ENCODE measurements at regions not wholly inside any gene's neighbourhood (a gene's known extent, or its start where the extent isn't known, plus 50 kb on each side); places are given as distances from the start of the nearest gene placed in this dataset.

DNA sequence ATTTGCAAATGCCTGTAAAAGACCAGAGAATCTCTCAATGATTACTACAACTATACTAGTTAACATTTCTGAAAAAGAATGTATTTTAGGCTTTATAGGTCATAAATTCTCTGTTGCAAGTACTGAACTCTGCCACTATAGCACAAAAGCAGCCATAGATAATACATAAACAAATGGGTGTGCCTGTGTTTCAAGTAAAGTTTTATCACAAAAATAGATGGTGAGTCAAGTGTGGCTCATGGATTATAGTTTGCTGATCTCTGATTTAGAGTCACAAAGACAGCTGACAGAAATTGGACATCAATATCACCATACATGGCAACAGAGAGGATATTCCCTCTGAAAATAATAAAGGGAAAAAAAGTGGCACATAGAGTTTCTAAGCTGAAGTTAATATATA is 68.1 kb downstream of the FSCB start:
- TF ChIP-seq, protein P1, sequence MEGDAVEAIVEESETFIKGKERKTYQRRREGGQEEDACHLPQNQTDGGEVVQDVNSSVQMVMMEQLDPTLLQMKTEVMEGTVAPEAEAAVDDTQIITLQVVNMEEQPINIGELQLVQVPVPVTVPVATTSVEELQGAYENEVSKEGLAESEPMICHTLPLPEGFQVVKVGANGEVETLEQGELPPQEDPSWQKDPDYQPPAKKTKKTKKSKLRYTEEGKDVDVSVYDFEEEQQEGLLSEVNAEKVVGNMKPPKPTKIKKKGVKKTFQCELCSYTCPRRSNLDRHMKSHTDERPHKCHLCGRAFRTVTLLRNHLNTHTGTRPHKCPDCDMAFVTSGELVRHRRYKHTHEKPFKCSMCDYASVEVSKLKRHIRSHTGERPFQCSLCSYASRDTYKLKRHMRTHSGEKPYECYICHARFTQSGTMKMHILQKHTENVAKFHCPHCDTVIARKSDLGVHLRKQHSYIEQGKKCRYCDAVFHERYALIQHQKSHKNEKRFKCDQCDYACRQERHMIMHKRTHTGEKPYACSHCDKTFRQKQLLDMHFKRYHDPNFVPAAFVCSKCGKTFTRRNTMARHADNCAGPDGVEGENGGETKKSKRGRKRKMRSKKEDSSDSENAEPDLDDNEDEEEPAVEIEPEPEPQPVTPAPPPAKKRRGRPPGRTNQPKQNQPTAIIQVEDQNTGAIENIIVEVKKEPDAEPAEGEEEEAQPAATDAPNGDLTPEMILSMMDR (IDR thresholded peaks at IDR 0.05): no peak
- TF ChIP-seq POLR2A (IDR thresholded peaks at IDR 0.05): no peak
